ENCODE measurements at regions not wholly inside any gene's neighbourhood (a gene's known extent, or its start where the extent isn't known, plus 50 kb on each side); places are given as distances from the start of the nearest gene placed in this dataset.

- H3K27me3 ChIP-seq (ENCODE audit: insufficient read depth, low read length): no peaks in the 10 kb centered on the region; the same call in 1 of the 2 replicates
- no CpG with 5 or more reads among the region's 6 CpGs for WGBS (ENCODE audit: extremely low coverage, insufficient read length, low lambda C conversion rate)
Measured at GRCh38 chr5:143601357-143601756, 197.9 kb upstream of the NR3C1 start.

More at GRCh38 chr5:143601357-143601756, 197.9 kb upstream of the NR3C1 start:
- Histone ChIP-seq H4K20me1 (ENCODE audit: control insufficient read depth, insufficient read depth, insufficient read length) (no peaks in the 10 kb centered on the region), H2BK15ac (ENCODE audit: low read depth, low read length) (no peak overlapping the region), H3K27ac (ENCODE audit: insufficient read length, low read depth, low read length) (no peak overlapping the region), H3K56ac (ENCODE audit: insufficient read length, low read depth, low read length) (no peak overlapping the region), H4K8ac (replicated peaks; ENCODE audit: insufficient read length, low read depth, low read length) (no peak overlapping the region), H4K5ac (ENCODE audit: insufficient read length, low read depth, low read length) (no peak overlapping the region), H3K4me2 (ENCODE audit: insufficient read depth, insufficient read length, low read length) (no peak overlapping the region), H2BK120ac (ENCODE audit: low read depth, low read length, poor library complexity, severe bottlenecking) (no peak overlapping the region), H3K4me1 (ENCODE audit: insufficient read depth, low read length) (no peaks in the 10 kb centered on the region), H3K23ac (ENCODE audit: insufficient read length, low read depth, low read length) (no peak overlapping the region), H3K9me3 (ENCODE audit: control insufficient read depth, low read depth, low read length) (no peaks in the 10 kb centered on the region), H2AK5ac (ENCODE audit: insufficient read length, low read length) (no peak overlapping the region), H3K79me1 (ENCODE audit: insufficient read depth, low read depth, low read length, poor library complexity, severe bottlenecking) (no peaks in the 10 kb centered on the region), H3T11ph (ENCODE audit: low read length) (no peak overlapping the region), H2BK20ac (ENCODE audit: low read depth, low read length, poor library complexity, severe bottlenecking) (no peak overlapping the region), H3K4ac (ENCODE audit: low read depth, low read length) (no peak overlapping the region), H3K79me2 (ENCODE audit: insufficient read depth, low read length) (no peaks in the 10 kb centered on the region), H2AFZ (ENCODE audit: low read length) (no peak overlapping the region), H3K23me2 (ENCODE audit: insufficient read length, low read depth, low read length, poor library complexity, severe bottlenecking) (no peaks in the 10 kb centered on the region), H3K9ac (ENCODE audit: extremely low read depth, insufficient read length, low read length) (no peak overlapping the region), H3K14ac (ENCODE audit: insufficient read depth, low read length) (no peak overlapping the region), H3K18ac (ENCODE audit: insufficient read length, low read depth, low read length) (no peak overlapping the region), H2BK12ac (ENCODE audit: insufficient read length, low read depth, low read length) (no peak overlapping the region), H4K91ac (ENCODE audit: insufficient read length, low read depth, low read length) (no peak overlapping the region), H2BK5ac (ENCODE audit: insufficient read length, low read length) (no peak overlapping the region)
- Mint-ChIP-seq H3K36me3 (ENCODE audit: insufficient read depth in 1 of 3, low read depth in 3 of 3) (no peaks in the 10 kb centered on the region), H3K27me3 (ENCODE audit: low read depth) (no peaks in the 10 kb centered on the region; the same call in 1 of the 2 replicates), H3K4me3 (no peak overlapping the region), H3K9me3 (no peaks in the 10 kb centered on the region), H3K27ac (no peak overlapping the region), H3K4me1 (peaks cover 1 to 2% of the 10 kb centered on the region in 2 experiments)
- no peak for TF ChIP-seq CTCF (conservative IDR thresholded peaks at IDR 0.05)
- no peak for DNase-seq

All from H9 (cell line).